ENCODE measurements at regions not wholly inside any gene's neighbourhood (a gene's known extent, or its start where the extent isn't known, plus 50 kb on each side); places are given as distances from the start of the nearest gene placed in this dataset.

- no peak for DNase-seq (ENCODE audit: low spot score)
Measured at GRCh38 chr3:73295876-73296635, 234.6 kb downstream of the EBLN2 start.

DNA sequence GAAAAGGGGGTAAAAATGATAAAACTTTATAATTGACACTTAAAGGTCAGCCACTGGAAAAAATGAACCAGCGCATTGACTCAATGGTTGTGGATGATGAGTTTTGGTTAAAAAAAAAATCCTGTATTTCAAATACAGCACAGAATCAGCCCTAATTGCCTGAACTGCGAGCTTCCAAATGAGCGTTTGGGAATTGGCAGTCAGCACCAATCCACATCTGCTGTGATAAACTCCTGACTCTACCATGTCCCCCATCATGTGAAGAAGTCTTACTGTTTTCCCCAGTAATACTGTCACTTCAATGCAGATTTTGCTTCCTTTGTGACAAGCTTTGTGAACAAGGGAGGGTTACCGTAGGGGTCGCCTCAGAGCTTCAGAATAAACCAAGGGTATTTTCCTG is 235.4 kb downstream of the EBLN2 start:
- no peak for DNase-seq (ENCODE audit: low spot score)

DNA sequence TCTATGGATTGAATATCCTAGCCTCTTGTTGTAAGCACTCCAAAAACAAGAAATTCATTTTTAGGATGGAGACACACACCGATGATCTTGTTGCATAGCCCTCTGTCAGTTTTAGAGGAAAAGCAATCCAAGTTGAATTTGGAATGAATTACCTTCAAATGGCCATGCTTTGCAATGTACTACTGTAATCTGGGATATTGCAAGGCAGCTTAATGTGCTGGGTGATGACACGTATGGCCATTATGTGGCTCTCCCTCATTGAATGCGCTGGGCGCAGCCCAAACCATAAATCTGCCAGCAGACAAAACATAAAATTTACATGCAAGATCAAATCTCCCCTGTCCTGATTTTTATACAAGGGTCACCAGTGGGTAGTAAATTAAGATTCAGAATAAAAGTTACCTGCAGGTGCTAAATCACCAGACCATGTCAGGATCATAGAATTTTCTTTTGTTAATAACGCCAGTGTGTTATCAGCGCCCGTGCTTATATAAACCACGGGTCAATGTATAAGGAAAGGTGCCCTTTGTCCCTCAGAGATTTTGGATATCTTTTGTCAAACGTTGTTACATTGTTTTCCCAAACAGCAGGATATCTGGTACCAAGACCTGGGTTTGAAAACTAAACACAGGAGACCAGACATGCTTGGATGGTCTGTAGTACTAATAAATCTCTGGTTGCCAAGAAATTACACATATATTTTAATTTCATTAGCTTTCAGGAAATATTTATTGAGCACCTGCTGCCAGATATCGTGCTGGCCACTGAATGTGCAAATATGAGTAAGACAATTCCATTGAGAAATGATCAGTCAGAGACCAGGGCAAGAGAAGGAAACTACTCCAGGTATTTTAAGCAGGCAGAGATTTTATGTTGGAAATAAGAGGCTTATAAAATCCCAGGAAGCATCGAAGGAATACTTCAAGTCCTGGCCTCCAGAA is 237.1 kb downstream of the EBLN2 start:
- DNase-seq (ENCODE audit: low spot score), result no peak

DNA sequence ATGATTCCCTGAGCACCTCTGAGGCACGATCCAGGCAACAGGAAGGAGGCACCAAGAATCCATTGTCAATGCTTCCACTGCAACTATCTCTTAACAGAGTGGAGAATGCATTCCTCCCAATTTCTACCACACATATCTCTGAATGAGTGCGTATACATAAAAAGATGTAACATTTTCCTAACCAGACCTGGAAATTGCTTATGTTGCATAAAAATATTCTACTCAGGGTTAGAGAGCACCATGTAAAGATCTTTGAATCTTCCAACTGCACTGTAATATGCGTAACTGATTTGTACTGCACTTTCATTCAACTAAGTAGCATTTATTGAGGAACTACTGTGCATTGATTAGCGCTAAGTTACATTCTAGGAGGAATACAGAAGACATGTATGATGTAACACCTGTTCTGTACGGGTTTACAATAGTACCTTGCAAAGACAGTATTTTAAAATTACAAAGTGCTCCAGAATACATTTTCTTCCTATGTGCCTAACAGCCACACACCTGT is 237.8 kb downstream of the EBLN2 start:
- DNase-seq (ENCODE audit: low spot score), result no peak

DNA sequence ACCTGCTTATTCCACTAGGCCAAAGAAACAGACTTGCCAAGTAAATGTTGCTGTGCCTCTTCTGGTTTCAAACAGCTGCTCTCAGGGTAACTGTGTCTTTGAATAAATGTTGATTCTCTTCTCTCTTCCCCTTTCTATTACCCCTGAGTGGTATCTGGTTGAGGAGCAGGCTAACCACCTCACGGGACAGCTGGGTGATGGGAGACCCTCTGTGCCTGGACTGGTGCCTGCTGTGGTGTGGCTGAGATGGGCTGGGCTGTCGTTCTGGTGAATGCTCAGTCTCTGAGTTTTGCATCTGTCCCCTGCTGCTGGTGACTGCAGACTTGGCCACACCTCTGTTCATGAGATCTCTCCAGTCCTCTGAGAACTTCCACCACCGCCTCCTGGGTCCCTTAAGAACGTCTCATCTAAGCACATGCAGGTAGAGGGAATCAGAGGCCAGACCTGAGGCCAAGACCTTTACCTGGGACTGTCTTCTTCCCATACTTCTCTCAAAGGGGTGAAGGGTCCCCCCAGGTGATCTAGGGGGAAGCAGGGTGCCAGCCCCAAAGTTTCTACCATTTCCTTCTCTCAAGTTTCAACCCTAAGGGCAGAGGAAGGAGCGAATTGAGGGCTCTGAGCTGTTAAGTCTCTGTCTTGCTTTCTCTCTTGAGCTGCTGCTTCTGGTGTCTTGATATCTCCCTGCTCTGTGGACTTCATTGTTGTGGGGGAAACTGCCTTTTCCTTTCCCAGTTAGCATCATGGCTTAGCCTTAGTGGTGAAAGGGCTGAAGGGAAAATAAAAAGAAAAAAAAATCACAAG is 252.9 kb downstream of the EBLN2 start:
- no peak for DNase-seq (ENCODE audit: low spot score)

GRCh38 chr3:73315706-73316105 is 254.2 kb downstream of the EBLN2 start:
- no peak for DNase-seq (ENCODE audit: low spot score)

- DNase-seq (ENCODE audit: low spot score), result no peak
Measured at GRCh38 chr3:73319179-73319769, 257.8 kb downstream of the EBLN2 start.

GRCh38 chr3:73321286-73321999 is 260.0 kb downstream of the EBLN2 start:
- DNase-seq (ENCODE audit: low spot score), result no peak

DNA sequence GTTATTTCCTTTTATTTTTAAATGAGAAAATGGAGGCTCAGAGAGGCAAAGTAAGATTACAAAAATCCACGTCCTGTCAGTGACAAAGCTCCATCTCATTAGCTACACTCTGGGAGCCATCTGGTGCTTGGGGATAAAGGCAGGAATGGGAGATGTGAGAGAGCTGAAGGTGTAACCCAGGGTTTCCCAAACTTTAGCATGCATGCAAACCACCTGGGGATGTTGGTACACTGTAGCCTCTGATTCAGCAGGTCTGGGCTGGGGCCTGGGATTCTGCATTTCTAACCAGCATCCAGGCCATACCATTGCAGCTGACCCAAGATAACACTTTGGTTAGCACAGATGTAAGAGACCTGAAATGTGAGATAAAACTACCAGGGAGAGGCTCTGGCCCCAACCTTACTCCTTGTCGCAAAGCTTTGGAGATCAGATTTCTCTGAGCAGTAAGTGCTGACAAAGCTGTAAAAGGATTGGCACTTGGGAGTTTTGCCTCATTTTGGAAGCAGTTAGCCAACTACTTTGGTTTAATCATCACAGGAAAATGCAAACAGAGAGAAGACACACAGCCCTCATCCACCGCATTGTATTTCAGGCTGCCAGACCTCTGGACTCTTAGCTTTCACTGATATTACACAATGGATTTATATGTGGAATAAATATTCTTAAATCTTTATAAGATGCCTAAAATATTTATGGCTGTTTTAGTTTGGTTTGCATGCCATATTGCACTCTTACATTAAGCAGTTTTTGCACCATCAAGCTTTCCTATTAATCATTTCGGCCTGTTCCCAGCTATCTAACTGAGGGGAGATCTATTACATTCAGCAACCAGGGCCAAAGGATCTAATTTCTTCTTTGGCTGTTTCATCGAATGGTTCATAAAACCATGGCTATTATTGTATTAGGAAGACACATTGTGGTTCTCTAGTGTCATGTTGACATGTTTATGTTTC is 263.0 kb downstream of the EBLN2 start:
- DNase-seq (ENCODE audit: low spot score), result no peak

DNA sequence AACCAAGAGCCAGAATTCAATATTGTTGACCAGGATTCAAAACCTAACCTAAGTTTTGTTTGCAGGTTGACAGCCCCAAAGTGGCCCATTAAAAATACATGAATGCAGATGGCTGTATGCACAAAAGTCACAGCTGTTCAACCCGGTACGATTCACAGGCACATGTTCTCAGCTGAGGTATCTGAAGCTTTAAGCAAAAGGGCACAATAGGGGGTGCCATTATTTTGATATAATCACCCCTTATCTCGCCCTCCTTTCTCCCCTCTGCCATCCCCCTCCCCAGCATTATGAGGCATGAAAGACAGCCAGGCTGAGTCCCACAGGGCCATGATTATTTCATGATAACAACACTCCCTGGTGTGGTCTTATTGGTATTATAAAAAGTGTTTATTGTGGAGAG is 264.9 kb downstream of the EBLN2 start:
- no peak for DNase-seq (ENCODE audit: low spot score)

DNA sequence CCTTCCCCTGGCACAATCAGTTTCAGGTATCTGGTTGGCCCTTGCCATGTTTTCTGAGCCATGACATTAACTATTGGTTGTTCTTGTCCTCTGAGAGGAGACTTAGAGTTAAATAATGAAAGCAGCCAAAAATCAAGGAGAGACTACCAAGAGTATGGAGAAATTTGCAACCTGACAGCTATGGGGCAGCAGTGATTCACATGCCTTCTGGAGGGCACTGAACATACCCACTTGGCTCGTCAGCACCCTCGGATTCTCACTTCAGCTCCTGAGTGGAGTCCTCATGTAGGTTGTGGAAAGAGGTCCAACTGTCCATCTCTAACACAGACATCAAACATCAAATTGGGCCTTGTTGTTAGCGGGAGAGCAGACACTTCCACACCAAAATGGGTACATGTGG is 265.6 kb downstream of the EBLN2 start:
- DNase-seq (ENCODE audit: low spot score), result no peak
